ENCODE measurements at regions not wholly inside any gene's neighbourhood (a gene's known extent, or its start where the extent isn't known, plus 50 kb on each side); places are given as distances from the start of the nearest gene placed in this dataset.

- no peak for ATAC-seq
- ChIA-PET CTCF (no interaction called here), POLR2A (interaction anchor here (0.6 kb wide), 1 partner anchor 97 kb away, joined by 3 read pairs; no protein-coding TSS in a partner anchor)
- Mint-ChIP-seq H3K27me3 (peaks cover 10% of the 10 kb centered on the region), H3K4me1 (ENCODE audit: low read depth) (no peaks in the 10 kb centered on the region), H3K4me3 (no peak overlapping the region), H3K27ac (no peak overlapping the region), H3K9me3 (no peaks in the 10 kb centered on the region), H3K36me3 (ENCODE audit: low read depth) (no peaks in the 10 kb centered on the region)
- intact Hi-C loops (cut with micrococcal nuclease): no loop called here
- TF ChIP-seq CTCF (IDR thresholded peaks at IDR 0.05): no peak
- DNase-seq: no peak
Measured at GRCh38 chr7:26479581-26479980, 187.9 kb downstream of the SNX10 start.

- H3K36me3 Mint-ChIP-seq (ENCODE audit: low read depth): no peaks in the 10 kb centered on the region
- DNase-seq: no peak
- POLR2A ChIA-PET: no interaction called here
- TF ChIP-seq CTCF (IDR thresholded peaks at IDR 0.05): no peak
- ATAC-seq: no peak
- no peak overlapping the region for H3K4me3 Mint-ChIP-seq
- no peaks in the 10 kb centered on the region for H3K4me1 Mint-ChIP-seq (ENCODE audit: low read depth)
- H3K9me3 Mint-ChIP-seq: no peaks in the 10 kb centered on the region
- intact Hi-C loops (cut with micrococcal nuclease): no loop called here
- no peak overlapping the region for H3K27ac Mint-ChIP-seq
- CTCF ChIA-PET: interaction anchor here (1.3 kb wide), 1 partner anchor 206 kb away, joined by 3 read pairs; no protein-coding TSS in a partner anchor
- peaks cover 10% of the 10 kb centered on the region for H3K27me3 Mint-ChIP-seq
Measured at GRCh38 chr7:26480156-26480555, 188.5 kb downstream of the SNX10 start.

GRCh38 chr7:26482927-26483326 is 191.3 kb downstream of the SNX10 start:
- no peaks in the 10 kb centered on the region for H3K9me3 Mint-ChIP-seq
- H3K4me3 Mint-ChIP-seq: no peak overlapping the region
- no peak for ATAC-seq
- H3K27ac Mint-ChIP-seq: no peak overlapping the region
- TF ChIP-seq CTCF (IDR thresholded peaks at IDR 0.05): no peak
- H3K4me1 Mint-ChIP-seq (ENCODE audit: low read depth): no peaks in the 10 kb centered on the region
- ChIA-PET POLR2A (no interaction called here), CTCF (interaction anchor here (1.1 to 1.3 kb wide), 2 partner anchors 106 to 118 kb away, joined by 3 to 4 read pairs; no protein-coding TSS in a partner anchor)
- intact Hi-C loops (cut with micrococcal nuclease): no loop called here
- peaks cover 10% of the 10 kb centered on the region for H3K27me3 Mint-ChIP-seq
- DNase-seq: no peak
- H3K36me3 Mint-ChIP-seq (ENCODE audit: low read depth): no peaks in the 10 kb centered on the region

- no peak for ATAC-seq
- TF ChIP-seq CTCF (IDR thresholded peaks at IDR 0.05): no peak
- CTCF ChIA-PET: no interaction called here
- DNase-seq: no peak
- POLR2A ChIA-PET: no interaction called here
- Mint-ChIP-seq H3K27ac (no peak overlapping the region), H3K9me3 (no peaks in the 10 kb centered on the region), H3K27me3 (peaks cover 13% of the 10 kb centered on the region), H3K4me3 (no peak overlapping the region), H3K4me1 (ENCODE audit: low read depth) (no peaks in the 10 kb centered on the region), H3K36me3 (ENCODE audit: low read depth) (no peaks in the 10 kb centered on the region)
- intact Hi-C loops (cut with micrococcal nuclease): no loop called here
Measured at GRCh38 chr7:26483843-26484242, 192.2 kb downstream of the SNX10 start.

- ATAC-seq: no peak
- Mint-ChIP-seq H3K27me3 (peaks cover 11% of the 10 kb centered on the region), H3K9me3 (no peaks in the 10 kb centered on the region), H3K27ac (no peak overlapping the region), H3K36me3 (ENCODE audit: low read depth) (no peaks in the 10 kb centered on the region), H3K4me1 (ENCODE audit: low read depth) (no peaks in the 10 kb centered on the region), H3K4me3 (no peak overlapping the region)
- no peak for DNase-seq
- ChIA-PET POLR2A (no interaction called here), CTCF (no interaction called here)
- intact Hi-C loops (cut with micrococcal nuclease): no loop called here
- TF ChIP-seq CTCF (IDR thresholded peaks at IDR 0.05): no peak
Measured at GRCh38 chr7:26485367-26485934, 193.8 kb downstream of the SNX10 start.

All from activated CD8-positive, alpha-beta T cell treated with anti-CD3 and anti-CD28 coated beads for 36 hours (primary cell).